Keratinocyte (primary cell): ENCODE measurements at regions not wholly inside any gene's neighbourhood (a gene's known extent, or its start where the extent isn't known, plus 50 kb on each side); places are given as distances from the start of the nearest gene placed in this dataset.

ENCODE experiments used
- DNase-seq: peaks from one replicate; pipeline ENCODE4 v3.0.0-alpha.2; 2011; ENCODE audit warnings: low read depth, missing footprints, low spot score
- FAIRE-seq: peaks from 2 replicates; lab custom pipeline; 2011; peaks lifted over from hg19 to GRCh38; lab: Jason Lieb, UNC
- H2AFZ ChIP-seq: 2 replicates; pipeline ENCODE4 v1.6.0; 2012; ENCODE audit warnings: low read length, control low read depth, inconsistent platforms; ENCODE audit not compliant: control insufficient read depth
- H3K27ac ChIP-seq: 2 replicates; pipeline ENCODE4 v1.5.1; 2011; ENCODE audit warnings: low read length; ENCODE audit not compliant: control insufficient read depth, insufficient read depth
- H3K27me3 ChIP-seq: 3 replicates; pipeline ENCODE4 v1.6.0; 2011; ENCODE audit warnings: low read length; ENCODE audit not compliant: control insufficient read depth, insufficient read depth; ENCODE audit errors: extremely low read depth
- H3K36me3 ChIP-seq, 2 experiments: 2 replicates in 1 of 2; 3 replicates in 1 of 2; pipeline ENCODE4 v1.5.1; 2011; ENCODE audit warnings: low read length in 2 of 2, mild to moderate bottlenecking in 1 of 2; ENCODE audit not compliant: control insufficient read depth in 2 of 2, insufficient read depth in 2 of 2; ENCODE audit errors: extremely low read depth in 1 of 2
- H3K4me1 ChIP-seq: 3 replicates; pipeline ENCODE4 v1.5.1; 2011; ENCODE audit warnings: low read length; ENCODE audit not compliant: control insufficient read depth, insufficient read depth; ENCODE audit errors: extremely low read depth
- H3K4me2 ChIP-seq: 3 replicates; pipeline ENCODE4 v1.6.0; 2011; ENCODE audit warnings: low read depth, low read length; ENCODE audit not compliant: control insufficient read depth, insufficient read depth; ENCODE audit errors: extremely low read depth
- H3K4me3 ChIP-seq, 3 experiments: fragments of 200-600 bp in 1 of 3; sonication (generic) in 1 of 3; 2 replicates in 2 of 3; 3 replicates in 1 of 3; pipeline ENCODE4 v1.5.1; 2011 to 2016; ENCODE audit warnings: low read length in 3 of 3, mild to moderate bottlenecking in 3 of 3, control low read depth in 2 of 3, inconsistent platforms in 1 of 3, low read depth in 1 of 3, mixed read lengths in 1 of 3, mixed run types in 1 of 3, moderate library complexity in 1 of 3; ENCODE audit not compliant: control insufficient read depth in 2 of 3, insufficient read depth in 2 of 3; ENCODE audit errors: extremely low read depth in 1 of 3
- H3K79me2 ChIP-seq: 2 replicates; pipeline ENCODE4 v1.6.0; 2012; ENCODE audit warnings: low read length; ENCODE audit not compliant: control insufficient read depth, insufficient read depth
- H3K9ac ChIP-seq: 3 replicates; pipeline ENCODE4 v1.6.0; 2011; ENCODE audit warnings: low read length; ENCODE audit not compliant: control insufficient read depth, insufficient read depth; ENCODE audit errors: extremely low read depth
- H3K9me1 ChIP-seq: 3 replicates; pipeline ENCODE4 v1.6.0; 2011; ENCODE audit warnings: low read length; ENCODE audit not compliant: control insufficient read depth, insufficient read depth; ENCODE audit errors: extremely low read depth
- H3K9me3 ChIP-seq: 2 replicates; pipeline ENCODE4 v1.5.1; 2012; ENCODE audit warnings: low read depth, low read length; ENCODE audit not compliant: control insufficient read depth
- H4K20me1 ChIP-seq: 3 replicates; pipeline ENCODE4 v1.6.0; 2011; ENCODE audit warnings: low read length; ENCODE audit not compliant: control insufficient read depth, insufficient read depth; ENCODE audit errors: extremely low read depth
- EZH2 ChIP-seq: IDR thresholded peaks from one replicate; pipeline ENCODE4 v1.6.1; 2012; ENCODE audit warnings: inconsistent platforms, mild to moderate bottlenecking, low read length, moderate library complexity
- dilution Hi-C: fragments of 300-500 bp; cut with MboI; formaldehyde crosslinking; loops from one replicate; pipeline ENCODE4 v1.7.0; 2020; ENCODE audit warnings: low sequenced_read_pairs; ENCODE audit not compliant: extremely low pct_ligation_motif_present
- TF ChIP-seq, protein P1 (sequence below), 3 experiments: IDR thresholded peaks in 1 of 3; conservative IDR thresholded peaks in 1 of 3; optimal IDR thresholded peaks in 1 of 3; 2 replicates in 2 of 3; 3 replicates in 1 of 3; pipeline versions ENCODE3 to v1.5.1; 2011; ENCODE audit warnings: low read length in 3 of 3, mild to moderate bottlenecking in 3 of 3, moderate library complexity in 2 of 3, control low read depth in 1 of 3, inconsistent platforms in 1 of 3; ENCODE audit not compliant: insufficient read depth in 2 of 3; ENCODE audit errors: extremely low read depth in 1 of 3

DNA sequence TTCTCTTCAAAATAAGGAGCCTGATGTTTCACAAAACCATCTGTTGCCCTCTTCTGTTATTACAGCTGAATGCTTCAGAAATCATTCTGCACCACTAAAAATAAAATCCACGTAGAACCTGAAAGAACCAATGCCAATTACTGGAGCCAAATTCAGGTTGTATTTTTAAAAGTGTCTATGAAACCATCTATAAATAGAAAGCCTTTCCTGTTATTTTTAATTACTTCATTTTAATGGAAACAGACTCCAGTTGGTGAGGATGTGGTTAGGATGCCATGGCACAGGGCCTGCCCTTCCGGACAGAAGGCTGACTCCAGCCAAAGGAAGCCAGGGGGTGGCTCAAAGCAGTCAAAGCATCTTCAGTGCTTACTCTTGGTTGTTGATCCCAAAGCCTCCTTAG lies 119.8 kb downstream of the TENT4A start:
- Histone ChIP-seq H2AFZ (no peak overlapping the region), H3K9me3 (peaks cover 6% of the 10 kb centered on the region), H3K79me2 (no peaks in the 10 kb centered on the region), H3K27me3 (no peaks in the 10 kb centered on the region), H3K36me3 (no peaks in the 10 kb centered on the region), H3K4me3 (no peak overlapping the region), H3K9me1 (no peaks in the 10 kb centered on the region), H3K27ac (no peak overlapping the region), H3K4me2 (no peak overlapping the region), H3K4me1 (no peaks in the 10 kb centered on the region), H4K20me1 (no peaks in the 10 kb centered on the region), H3K9ac (no peak overlapping the region)
- dilution Hi-C loops = no loop called here
- FAIRE-seq (no peak), DNase-seq (no peak)
- TF ChIP-seq EZH2 = no peak
- TF ChIP-seq, protein P1, sequence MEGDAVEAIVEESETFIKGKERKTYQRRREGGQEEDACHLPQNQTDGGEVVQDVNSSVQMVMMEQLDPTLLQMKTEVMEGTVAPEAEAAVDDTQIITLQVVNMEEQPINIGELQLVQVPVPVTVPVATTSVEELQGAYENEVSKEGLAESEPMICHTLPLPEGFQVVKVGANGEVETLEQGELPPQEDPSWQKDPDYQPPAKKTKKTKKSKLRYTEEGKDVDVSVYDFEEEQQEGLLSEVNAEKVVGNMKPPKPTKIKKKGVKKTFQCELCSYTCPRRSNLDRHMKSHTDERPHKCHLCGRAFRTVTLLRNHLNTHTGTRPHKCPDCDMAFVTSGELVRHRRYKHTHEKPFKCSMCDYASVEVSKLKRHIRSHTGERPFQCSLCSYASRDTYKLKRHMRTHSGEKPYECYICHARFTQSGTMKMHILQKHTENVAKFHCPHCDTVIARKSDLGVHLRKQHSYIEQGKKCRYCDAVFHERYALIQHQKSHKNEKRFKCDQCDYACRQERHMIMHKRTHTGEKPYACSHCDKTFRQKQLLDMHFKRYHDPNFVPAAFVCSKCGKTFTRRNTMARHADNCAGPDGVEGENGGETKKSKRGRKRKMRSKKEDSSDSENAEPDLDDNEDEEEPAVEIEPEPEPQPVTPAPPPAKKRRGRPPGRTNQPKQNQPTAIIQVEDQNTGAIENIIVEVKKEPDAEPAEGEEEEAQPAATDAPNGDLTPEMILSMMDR (optimal IDR thresholded peaks at IDR 0.05 in 1 of 3, IDR thresholded peaks at IDR 0.05 in 1 of 3, conservative IDR thresholded peaks at IDR 0.05 in 1 of 3; ENCODE audit: extremely low read depth in 1 of 3, insufficient read depth in 2 of 3, low read length in 3 of 3) = no peak

DNA sequence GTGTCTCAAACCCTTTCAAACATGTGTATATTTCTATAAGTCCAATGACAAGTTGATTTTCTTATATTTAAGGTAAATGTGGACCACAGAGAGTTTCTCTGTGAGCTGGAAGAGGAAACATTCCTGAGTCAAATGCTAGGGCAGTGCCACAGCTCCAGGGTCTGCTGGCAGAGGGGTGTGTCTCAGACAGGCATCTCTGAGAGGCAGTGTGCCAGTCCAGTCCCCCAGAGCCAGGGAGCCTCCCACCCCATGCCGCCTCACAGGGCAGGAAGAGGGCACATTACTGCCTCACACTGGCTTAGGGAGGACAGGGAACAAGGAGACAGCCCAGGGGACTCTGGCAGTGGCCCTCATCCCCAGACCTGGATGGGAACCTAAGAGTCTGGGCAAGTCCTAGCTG lies 120.2 kb downstream of the TENT4A start:
- no peak overlapping the region for H3K27ac ChIP-seq
- no peak overlapping the region for H3K4me3 ChIP-seq
- FAIRE-seq (no peak), DNase-seq (no peak)
- no peaks in the 10 kb centered on the region for H3K9me1 ChIP-seq
- H3K79me2 ChIP-seq = no peaks in the 10 kb centered on the region
- H3K4me2 ChIP-seq = no peak overlapping the region
- H2AFZ ChIP-seq = no peak overlapping the region
- no peaks in the 10 kb centered on the region for H4K20me1 ChIP-seq
- dilution Hi-C loops = no loop called here
- H3K4me1 ChIP-seq = no peaks in the 10 kb centered on the region
- H3K9me3 ChIP-seq = peaks cover 6% of the 10 kb centered on the region
- no peak overlapping the region for H3K9ac ChIP-seq
- no peaks in the 10 kb centered on the region for H3K27me3 ChIP-seq
- no peaks in the 10 kb centered on the region for H3K36me3 ChIP-seq
- TF ChIP-seq, protein P1 (optimal IDR thresholded peaks at IDR 0.05 in 1 of 3, IDR thresholded peaks at IDR 0.05 in 1 of 3, conservative IDR thresholded peaks at IDR 0.05 in 1 of 3; ENCODE audit: extremely low read depth in 1 of 3, insufficient read depth in 2 of 3, low read length in 3 of 3) = no peak
- no peak for TF ChIP-seq EZH2
